HepG2 (cell line): ENCODE measurements at regions not wholly inside any gene's neighbourhood (a gene's known extent, or its start where the extent isn't known, plus 50 kb on each side); places are given as distances from the start of the nearest gene placed in this dataset.
A peak's percentile ranks its signal among the peaks of the same experiment; 100 is the strongest.

Experiments
- AGO2 ChIP-seq: fragments of 200-400 bp; formaldehyde crosslinking; optimal IDR thresholded peaks from 2 replicates; pipeline ENCODE3; 2017; ENCODE audit warnings: mild to moderate bottlenecking, low read depth, low read length, moderate library complexity
- CBX5 ChIP-seq: sonication (generic); formaldehyde crosslinking; IDR thresholded peaks from 2 replicates; pipeline ENCODE4 v1.4.0; 2020; ENCODE audit warnings: missing genetic modification reagents, borderline replicate concordance
- FOXA3 ChIP-seq: IDR thresholded peaks from 2 replicates; pipeline ENCODE4 v1.6.1; 2016; ENCODE audit warnings: missing genetic modification reagents, missing compliant biosample characterization
- FOXO1 ChIP-seq: sonication (generic); formaldehyde crosslinking; IDR thresholded peaks from 2 replicates; pipeline ENCODE4 v1.4.0; 2020; ENCODE audit warnings: missing genetic modification reagents
- HNRNPH1 ChIP-seq: fragments of 200-400 bp; formaldehyde crosslinking; optimal IDR thresholded peaks from 2 replicates; pipeline ENCODE3; 2017; ENCODE audit warnings: mild to moderate bottlenecking, low read depth, low read length
- JDP2 ChIP-seq: sonication (generic); formaldehyde crosslinking; IDR thresholded peaks from 2 replicates; pipeline ENCODE4 v1.8.1; 2022; ENCODE audit warnings: missing genetic modification reagents, borderline replicate concordance
- KLF9 ChIP-seq: IDR thresholded peaks from 2 replicates; pipeline ENCODE4 v1.6.1; 2016; ENCODE audit warnings: low read depth
- NCOA2 ChIP-seq: sonication (generic); formaldehyde crosslinking; IDR thresholded peaks from 2 replicates; pipeline ENCODE4 v1.8.0; 2022; ENCODE audit warnings: inconsistent platforms
- RFX5 ChIP-seq: IDR thresholded peaks from 2 replicates; pipeline ENCODE4 v1.6.1; 2011; ENCODE audit warnings: low read depth, low read length, improper control_type of control experiment
- SMAD1 ChIP-seq: sonication (generic); formaldehyde crosslinking; IDR thresholded peaks from 2 replicates; pipeline ENCODE4 v1.4.0; 2020; ENCODE audit warnings: missing genetic modification reagents, low read depth, mild to moderate bottlenecking, borderline replicate concordance
- TCF12 ChIP-seq, 2 experiments: fragments of 450-650 bp in 1 of 2; sonication (generic) in 1 of 2; formaldehyde crosslinking in 1 of 2; IDR thresholded peaks; 2 replicates each; pipeline versions ENCODE4 v1.6.1 to v1.8.0; 2017 to 2022; ENCODE audit warnings: antibody characterized with exemption in 1 of 2, mild to moderate bottlenecking in 1 of 2, missing genetic modification reagents in 1 of 2, moderate library complexity in 1 of 2
- TGIF2 ChIP-seq: IDR thresholded peaks from 2 replicates; pipeline ENCODE4 v1.6.1; 2016; ENCODE audit warnings: control low read depth, missing compliant biosample characterization
- ZBTB20 ChIP-seq: sonication (generic); formaldehyde crosslinking; IDR thresholded peaks from 2 replicates; pipeline ENCODE4 v1.8.1; 2023; ENCODE audit warnings: missing genetic modification reagents, low read depth, mild to moderate bottlenecking, borderline replicate concordance
- ZFY ChIP-seq: sonication (generic); formaldehyde crosslinking; IDR thresholded peaks from 2 replicates; pipeline ENCODE4 v1.4.0; 2020; ENCODE audit warnings: missing genetic modification reagents
- ZNF543 ChIP-seq: sonication (generic); formaldehyde crosslinking; IDR thresholded peaks from 2 replicates; pipeline ENCODE4 v1.4.0; 2020; ENCODE audit warnings: mild to moderate bottlenecking, missing genetic modification reagents
- ZNF547 ChIP-seq: sonication (generic); formaldehyde crosslinking; IDR thresholded peaks from 2 replicates; pipeline ENCODE4 v1.5.1; 2020; ENCODE audit warnings: mild to moderate bottlenecking, missing genetic modification reagents
- ZNF563 ChIP-seq: sonication (generic); formaldehyde crosslinking; IDR thresholded peaks from 2 replicates; pipeline ENCODE4 v1.8.0; 2022; ENCODE audit warnings: mild to moderate bottlenecking, moderate library complexity, missing genetic modification reagents
- ZNF777 ChIP-seq: sonication (generic); formaldehyde crosslinking; IDR thresholded peaks from 2 replicates; pipeline ENCODE4 v1.4.0; 2020; ENCODE audit warnings: missing genetic modification reagents
- ZNF816 ChIP-seq: sonication (generic); formaldehyde crosslinking; IDR thresholded peaks from 2 replicates; pipeline ENCODE4 v1.8.0; 2022; ENCODE audit warnings: missing genetic modification reagents, mild to moderate bottlenecking, borderline replicate concordance
- TF ChIP-seq, protein P1 (sequence below): sonication (generic); formaldehyde crosslinking; IDR thresholded peaks from 2 replicates; pipeline ENCODE4 v1.8.1; 2023; ENCODE audit warnings: mild to moderate bottlenecking, missing genetic modification reagents
- TF ChIP-seq, protein P2 (sequence below): sonication (generic); formaldehyde crosslinking; IDR thresholded peaks from 2 replicates; pipeline ENCODE4 v1.9.0; 2022; ENCODE audit warnings: missing genetic modification reagents, mild to moderate bottlenecking, borderline replicate concordance
- TF ChIP-seq, protein P3 (sequence below): sonication (generic); formaldehyde crosslinking; IDR thresholded peaks from 2 replicates; pipeline ENCODE4 v1.5.1; 2020; ENCODE audit warnings: missing genetic modification reagents, mild to moderate bottlenecking, borderline replicate concordance
- TF ChIP-seq, protein P4 (sequence below): sonication (generic); formaldehyde crosslinking; IDR thresholded peaks from 2 replicates; pipeline ENCODE4 v1.5.0; 2020; ENCODE audit warnings: missing genetic modification reagents
- TF ChIP-seq, protein P5 (sequence below): sonication (generic); formaldehyde crosslinking; IDR thresholded peaks from 2 replicates; pipeline ENCODE4 v1.4.0; 2020; ENCODE audit warnings: missing genetic modification reagents

DNA sequence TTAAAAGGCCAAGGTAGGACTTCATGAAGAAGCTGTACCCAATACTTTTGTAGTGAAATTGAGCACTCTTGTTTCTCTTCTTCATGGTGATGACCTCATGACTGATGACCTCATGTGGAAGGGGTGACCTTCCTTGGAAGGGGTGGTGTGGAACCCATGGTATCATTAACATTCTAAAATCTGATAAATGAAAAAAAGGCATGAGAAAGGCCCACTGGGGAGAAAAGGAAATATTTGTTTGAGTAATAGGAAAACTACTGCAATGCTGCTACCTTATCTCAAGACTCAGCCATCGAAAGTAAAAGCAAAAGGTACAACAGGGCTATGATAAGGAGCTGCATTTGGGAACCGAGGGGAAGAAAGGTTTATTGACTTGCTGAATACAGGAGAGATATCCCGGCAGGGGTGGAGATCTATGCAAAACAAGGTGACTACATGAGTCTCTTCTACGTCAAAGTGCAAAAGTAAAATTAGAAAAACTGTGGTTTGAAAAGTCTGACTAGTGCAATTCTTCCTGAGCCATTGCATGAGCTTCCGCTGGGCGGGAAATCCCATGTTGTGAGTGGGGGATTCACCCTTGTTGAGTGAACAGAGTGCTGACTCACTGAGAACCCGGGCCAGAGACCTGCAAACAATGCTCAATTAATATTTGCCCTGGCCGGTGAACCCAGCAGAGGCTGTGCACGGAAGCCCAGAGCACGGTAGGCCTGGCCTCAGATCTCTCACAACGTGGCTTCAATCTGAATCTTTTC, 138.9 kb upstream of the RFC3 start (continued):
- TF ChIP-seq TCF12 (IDR thresholded peaks at IDR 0.05) (no peak), TCF12 (CRISPR knock-in tag; IDR thresholded peaks at IDR 0.05) (peak; percentile 89; the same call in 1 of the 2 replicates), NCOA2 (peak; percentile 88), ZNF543 (CRISPR knock-in tag) (0 out of 2 replicates have a peak, but pooled peaks have one; percentile 32), JDP2 (CRISPR knock-in tag) (no peak; the same call in 1 of the 2 replicates), ZNF777 (no peak), FOXA3 (CRISPR knock-in tag) (peak; percentile 79), ZNF816 (CRISPR knock-in tag) (no peak; the same call in 1 of the 2 replicates), AGO2 (no peak), ZNF547 (CRISPR knock-in tag) (peak; percentile 75; the same call in 1 of the 2 replicates), SMAD1 (CRISPR knock-in tag) (no peak), KLF9 (0 out of 2 replicates have a peak, but pooled peaks have one; percentile 30), CBX5 (CRISPR knock-in tag) (peak; percentile 92; the same call in 1 of the 2 replicates), HNRNPH1 (no peak), FOXO1 (CRISPR knock-in tag) (peak; percentile 30; the same call in 1 of the 2 replicates), RFX5 (no peak), TGIF2 (no peak), ZBTB20 (CRISPR knock-in tag) (peak; percentile 85; the same call in 1 of the 2 replicates), ZNF563 (CRISPR knock-in tag) (peak; percentile 80), ZFY (CRISPR knock-in tag) (peak; percentile 91)
- TF ChIP-seq, protein P1, sequence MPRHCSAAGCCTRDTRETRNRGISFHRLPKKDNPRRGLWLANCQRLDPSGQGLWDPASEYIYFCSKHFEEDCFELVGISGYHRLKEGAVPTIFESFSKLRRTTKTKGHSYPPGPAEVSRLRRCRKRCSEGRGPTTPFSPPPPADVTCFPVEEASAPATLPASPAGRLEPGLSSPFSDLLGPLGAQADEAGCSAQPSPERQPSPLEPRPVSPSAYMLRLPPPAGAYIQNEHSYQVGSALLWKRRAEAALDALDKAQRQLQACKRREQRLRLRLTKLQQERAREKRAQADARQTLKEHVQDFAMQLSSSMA, result peak; percentile 67; the same call in 1 of the 2 replicates
- TF ChIP-seq, protein P2, sequence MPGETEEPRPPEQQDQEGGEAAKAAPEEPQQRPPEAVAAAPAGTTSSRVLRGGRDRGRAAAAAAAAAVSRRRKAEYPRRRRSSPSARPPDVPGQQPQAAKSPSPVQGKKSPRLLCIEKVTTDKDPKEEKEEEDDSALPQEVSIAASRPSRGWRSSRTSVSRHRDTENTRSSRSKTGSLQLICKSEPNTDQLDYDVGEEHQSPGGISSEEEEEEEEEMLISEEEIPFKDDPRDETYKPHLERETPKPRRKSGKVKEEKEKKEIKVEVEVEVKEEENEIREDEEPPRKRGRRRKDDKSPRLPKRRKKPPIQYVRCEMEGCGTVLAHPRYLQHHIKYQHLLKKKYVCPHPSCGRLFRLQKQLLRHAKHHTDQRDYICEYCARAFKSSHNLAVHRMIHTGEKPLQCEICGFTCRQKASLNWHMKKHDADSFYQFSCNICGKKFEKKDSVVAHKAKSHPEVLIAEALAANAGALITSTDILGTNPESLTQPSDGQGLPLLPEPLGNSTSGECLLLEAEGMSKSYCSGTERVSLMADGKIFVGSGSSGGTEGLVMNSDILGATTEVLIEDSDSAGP (CRISPR knock-in tag), result peak; percentile 64
- TF ChIP-seq, protein P3, sequence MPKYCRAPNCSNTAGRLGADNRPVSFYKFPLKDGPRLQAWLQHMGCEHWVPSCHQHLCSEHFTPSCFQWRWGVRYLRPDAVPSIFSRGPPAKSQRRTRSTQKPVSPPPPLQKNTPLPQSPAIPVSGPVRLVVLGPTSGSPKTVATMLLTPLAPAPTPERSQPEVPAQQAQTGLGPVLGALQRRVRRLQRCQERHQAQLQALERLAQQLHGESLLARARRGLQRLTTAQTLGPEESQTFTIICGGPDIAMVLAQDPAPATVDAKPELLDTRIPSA (CRISPR knock-in tag), result no peak
- TF ChIP-seq, protein P4, sequence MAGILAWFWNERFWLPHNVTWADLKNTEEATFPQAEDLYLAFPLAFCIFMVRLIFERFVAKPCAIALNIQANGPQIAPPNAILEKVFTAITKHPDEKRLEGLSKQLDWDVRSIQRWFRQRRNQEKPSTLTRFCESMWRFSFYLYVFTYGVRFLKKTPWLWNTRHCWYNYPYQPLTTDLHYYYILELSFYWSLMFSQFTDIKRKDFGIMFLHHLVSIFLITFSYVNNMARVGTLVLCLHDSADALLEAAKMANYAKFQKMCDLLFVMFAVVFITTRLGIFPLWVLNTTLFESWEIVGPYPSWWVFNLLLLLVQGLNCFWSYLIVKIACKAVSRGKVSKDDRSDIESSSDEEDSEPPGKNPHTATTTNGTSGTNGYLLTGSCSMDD (CRISPR knock-in tag), result 0 out of 2 replicates have a peak, but pooled peaks have one; percentile 39
- TF ChIP-seq, protein P5, sequence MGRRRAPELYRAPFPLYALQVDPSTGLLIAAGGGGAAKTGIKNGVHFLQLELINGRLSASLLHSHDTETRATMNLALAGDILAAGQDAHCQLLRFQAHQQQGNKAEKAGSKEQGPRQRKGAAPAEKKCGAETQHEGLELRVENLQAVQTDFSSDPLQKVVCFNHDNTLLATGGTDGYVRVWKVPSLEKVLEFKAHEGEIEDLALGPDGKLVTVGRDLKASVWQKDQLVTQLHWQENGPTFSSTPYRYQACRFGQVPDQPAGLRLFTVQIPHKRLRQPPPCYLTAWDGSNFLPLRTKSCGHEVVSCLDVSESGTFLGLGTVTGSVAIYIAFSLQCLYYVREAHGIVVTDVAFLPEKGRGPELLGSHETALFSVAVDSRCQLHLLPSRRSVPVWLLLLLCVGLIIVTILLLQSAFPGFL (CRISPR knock-in tag), result no peak
